GM12878 (cell line): ENCODE measurements at regions not wholly inside any gene's neighbourhood (a gene's known extent, or its start where the extent isn't known, plus 50 kb on each side); places are given as distances from the start of the nearest gene placed in this dataset.

Experiments
- ATAC-seq: fragments of 200-7000 bp; cut with Tn5 transposase; 3 replicates; pipeline ENCODE4 v1.9.1; 2020; ENCODE audit warnings: mild to moderate bottlenecking, moderate library complexity
- BruUV-seq: library from RNA; stranded (reverse); fragments of 400-500 nt; replicated peaks from 2 replicates; lab custom pipeline; 2021; lab: Mats Ljungman, UMichigan
- CTCF ChIA-PET: fragments of 300-600 bp; sonication (Branson Sonifier 250); formaldehyde crosslinking; extraction: SDS; loops from one replicate; lab custom pipeline; 2021; ENCODE audit warnings: inconsistent platforms; lab: Yijun Ruan, JAX
- POLR2A ChIA-PET: fragments of 350-600 bp; formaldehyde crosslinking; extraction: SDS; loops from one replicate; lab custom pipeline; 2021; ENCODE audit warnings: inconsistent platforms; lab: Charles Lee
- RAD21 ChIA-PET: fragments of 300-600 bp; sonication (Branson Sonifier 250); formaldehyde crosslinking; loops from one replicate; lab custom pipeline; 2023; ENCODE audit warnings: antibody characterized with exemption; ENCODE audit not compliant: unreplicated experiment; lab: Charles Lee
- SMC1A ChIA-PET: fragments of 300-600 bp; sonication (Branson Sonifier 250); formaldehyde crosslinking; loops from one replicate; lab custom pipeline; 2023; ENCODE audit not compliant: unreplicated experiment, uncharacterized antibody; lab: Charles Lee
- DNase-seq: peaks from one replicate; pipeline ENCODE4 v3.0.0-alpha.2; 2011; ENCODE audit warnings: low read depth, low spot score
- FAIRE-seq: peaks from 3 replicates; lab custom pipeline; 2011; peaks lifted over from hg19 to GRCh38; lab: Jason Lieb, UNC
- H2AFZ ChIP-seq: 2 replicates; pipeline ENCODE4 v1.6.0; 2011; ENCODE audit warnings: low read depth, low read length, control low read depth; ENCODE audit not compliant: control insufficient read depth
- H3K27ac ChIP-seq: 2 replicates; pipeline ENCODE4 v1.5.1; 2011; ENCODE audit warnings: control low read depth; ENCODE audit not compliant: control insufficient read depth, insufficient read depth
- H3K27me3 ChIP-seq, 2 experiments: replicated peaks in 1 of 2; 2 replicates each; pipeline versions ENCODE4 v1.6.0 to v1.6.1; 2011; ENCODE audit warnings: low read length in 1 of 2; ENCODE audit not compliant: control insufficient read depth in 2 of 2, insufficient read depth in 2 of 2
- H3K36me3 ChIP-seq, 2 experiments: 2 replicates each; pipeline ENCODE4 v1.5.1; 2011; ENCODE audit warnings: low read length in 1 of 2; ENCODE audit not compliant: control insufficient read depth in 2 of 2, insufficient read depth in 2 of 2
- H3K4me1 ChIP-seq: 2 replicates; pipeline ENCODE4 v1.6.1; 2011; ENCODE audit warnings: mild to moderate bottlenecking, low read length, moderate library complexity, mixed read lengths; ENCODE audit not compliant: control insufficient read depth, insufficient read depth
- H3K4me2 ChIP-seq: 2 replicates; pipeline ENCODE4 v1.6.0; 2011; ENCODE audit warnings: control low read depth; ENCODE audit not compliant: control insufficient read depth, insufficient read depth
- H3K4me3 ChIP-seq: fragments of 200-600 bp; sonication (generic); 2 replicates; pipeline ENCODE4 v1.5.1; 2016
- H3K79me2 ChIP-seq: 2 replicates; pipeline ENCODE4 v1.6.0; 2011; ENCODE audit warnings: low read length; ENCODE audit not compliant: control insufficient read depth, insufficient read depth
- H3K9ac ChIP-seq: 2 replicates; pipeline ENCODE4 v1.8.0; 2011; ENCODE audit warnings: low read length, control low read depth, mixed read lengths; ENCODE audit not compliant: control insufficient read depth, insufficient read depth
- H3K9me3 ChIP-seq: replicated peaks from 3 replicates; pipeline ENCODE4 v1.5.1; 2011; ENCODE audit warnings: mild to moderate bottlenecking, low read length; ENCODE audit not compliant: control insufficient read depth, insufficient read depth
- H4K20me1 ChIP-seq: 2 replicates; pipeline ENCODE4 v1.6.0; 2011; ENCODE audit not compliant: control insufficient read depth, insufficient read depth
- CBFB ChIP-seq: IDR thresholded peaks from 2 replicates; pipeline ENCODE4 v1.6.1; 2016; ENCODE audit warnings: antibody characterized with exemption, low read depth
- CEBPB ChIP-seq, 2 experiments: fragments of 150-350 bp in 1 of 2; IDR thresholded peaks; 2 replicates each; pipeline ENCODE4 v1.6.1; 2012 to 2014; ENCODE audit warnings: low read depth in 2 of 2, low read length in 2 of 2, borderline replicate concordance in 1 of 2, inconsistent platforms in 1 of 2
- GATAD2B ChIP-seq: fragments of 450-650 bp; conservative IDR thresholded peaks from 2 replicates; pipeline ENCODE4 v1.6.1; 2017; ENCODE audit warnings: low read depth, mild to moderate bottlenecking, moderate library complexity
- HSF1 ChIP-seq: fragments of 150-350 bp; IDR thresholded peaks from 2 replicates; pipeline ENCODE4 v1.6.1; 2014; ENCODE audit warnings: mild to moderate bottlenecking, low read depth, low read length
- NKRF ChIP-seq: fragments of 450-650 bp; conservative IDR thresholded peaks from 2 replicates; pipeline ENCODE4 v1.6.1; 2017; ENCODE audit warnings: mild to moderate bottlenecking, moderate library complexity
- NRF1 ChIP-seq: conservative IDR thresholded peaks from 2 replicates; pipeline ENCODE4 v1.6.1; 2011; ENCODE audit warnings: mild to moderate bottlenecking, low read depth, low read length, improper control_type of control experiment
- POLR2AphosphoS2 ChIP-seq: IDR thresholded peaks from 2 replicates; pipeline ENCODE4 v1.6.1; 2011; ENCODE audit warnings: low read depth, mild to moderate bottlenecking, low read length, improper control_type of control experiment, moderate library complexity
- RAD51 ChIP-seq: fragments of 450-650 bp; IDR thresholded peaks from 2 replicates; pipeline ENCODE4 v1.6.1; 2016; ENCODE audit warnings: moderate library complexity, mild to moderate bottlenecking, inconsistent platforms
- RELA ChIP-seq: fragments of 450-650 bp; IDR thresholded peaks from 2 replicates; pipeline ENCODE4 v1.8.0; 2014; ENCODE audit warnings: borderline replicate concordance; ENCODE audit not compliant: partially characterized antibody
- SKIL ChIP-seq: fragments of 450-650 bp; IDR thresholded peaks from 2 replicates; pipeline ENCODE4 v1.6.1; 2017; ENCODE audit warnings: mild to moderate bottlenecking, low read depth, inconsistent platforms; ENCODE audit not compliant: poor library complexity, severe bottlenecking
- SMARCA5 ChIP-seq: fragments of 450-650 bp; IDR thresholded peaks from 2 replicates; pipeline ENCODE4 v1.6.1; 2017; ENCODE audit warnings: mild to moderate bottlenecking
- SMC3 ChIP-seq: IDR thresholded peaks from 2 replicates; pipeline ENCODE4 v1.6.1; 2011; ENCODE audit warnings: low read length, improper control_type of control experiment, borderline replicate concordance
- SREBF1 ChIP-seq: IDR thresholded peaks from 2 replicates; pipeline ENCODE4 v1.6.1; 2012; ENCODE audit warnings: mild to moderate bottlenecking, low read length
- TCF3 ChIP-seq: IDR thresholded peaks from 2 replicates; pipeline ENCODE4 v1.6.1; 2012; ENCODE audit warnings: low read depth, mild to moderate bottlenecking, low read length, borderline replicate concordance; ENCODE audit not compliant: insufficient read depth
- ZBTB4 ChIP-seq: fragments of 450-650 bp; formaldehyde crosslinking; IDR thresholded peaks from 2 replicates; pipeline ENCODE4 v1.4.0; 2022; ENCODE audit warnings: mild to moderate bottlenecking, moderate library complexity
- ZNF24 ChIP-seq: fragments of 450-650 bp; IDR thresholded peaks from 2 replicates; pipeline ENCODE4 v1.6.1; 2017; ENCODE audit warnings: antibody characterized with exemption, mild to moderate bottlenecking
- WGBS: methylation state at CpG from one replicate; pipeline ENCODE4 v1.1.6; 2016; ENCODE audit warnings: low lambda C conversion rate; ENCODE audit not compliant: insufficient replicate concordance, insufficient coverage; ENCODE audit errors: missing lambda C conversion rate; 5-methylcytosine and 5-hydroxymethylcytosine counted together
- in situ Hi-C: fragments of 300-500 bp; cut with MboI; formaldehyde crosslinking; loops from 9 replicates; pipeline ENCODE4 v1.14.3; 2018; ENCODE audit warnings: mixed read lengths
- intact Hi-C: fragments of 100-400 bp; cut with micrococcal nuclease; formaldehyde crosslinking; loops from one replicate; pipeline ENCODE4 v1.14.2; 2022; ENCODE audit not compliant: unreplicated experiment

GRCh38 chrY:7888506-7888905 lies 977.0 kb upstream of the AMELY start:
- H3K9ac ChIP-seq = no peak overlapping the region
- POLR2A ChIA-PET = no interaction called here
- CTCF ChIA-PET = no interaction called here
- RAD21 ChIA-PET = no interaction called here
- no peak overlapping the region for H3K4me2 ChIP-seq
- H3K4me3 ChIP-seq = no peak overlapping the region
- no peak for DNase-seq
- H3K4me1 ChIP-seq = no peaks in the 10 kb centered on the region
- H3K9me3 ChIP-seq = no peaks in the 10 kb centered on the region
- no TSS peak for BruUV-seq
- no peak for TF ChIP-seq ZNF24
- no peak for TF ChIP-seq SREBF1
- no peak for TF ChIP-seq NRF1
- no peak for TF ChIP-seq CBFB
- no peak for TF ChIP-seq RELA
- TF ChIP-seq TCF3 = no peak
- no peak for TF ChIP-seq SKIL
- no peak for TF ChIP-seq GATAD2B
- TF ChIP-seq NKRF = no peak
- TF ChIP-seq ZBTB4 (CRISPR knock-in tag) = no peak
- no peak for TF ChIP-seq CEBPB (IDR thresholded peaks at IDR 0.05; ENCODE audit: borderline replicate concordance in 1 of 2, low read depth in 2 of 2, low read length in 2 of 2)
- TF ChIP-seq POLR2AphosphoS2 = no peak
- TF ChIP-seq HSF1 = no peak
- no peak for TF ChIP-seq RAD51
- TF ChIP-seq SMC3 = no peak
- TF ChIP-seq SMARCA5 = no peak
- TF ChIP-seq, all 136 proteins: peak for 0
- intact Hi-C loops = no loop called here
- no peak for ATAC-seq
- Histone ChIP-seq H3K27me3 (no peaks in the 10 kb centered on the region), H3K79me2 (no peaks in the 10 kb centered on the region), H3K36me3 (no peaks in the 10 kb centered on the region), H4K20me1 (no peaks in the 10 kb centered on the region), H2AFZ (no peak overlapping the region), H3K27ac (no peak overlapping the region)
- SMC1A ChIA-PET = no interaction called here
- no peak for FAIRE-seq
- whole genome bisulfite sequencing = no CpG with 5 or more reads among the region's 3 CpGs
- in situ Hi-C loops = no loop called here
